ENCODE measurements at regions not wholly inside any gene's neighbourhood (a gene's known extent, or its start where the extent isn't known, plus 50 kb on each side); places are given as distances from the start of the nearest gene placed in this dataset.
"Not testable (repeated sequence)": the region's sequence is repeated elsewhere in the genome, so short reads cannot be mapped to it uniquely, and the experiment has no call there.

- H3K4me1 Mint-ChIP-seq (ENCODE audit: low read depth), result no peaks in the 10 kb centered on the region
- DNase-seq, result no peak
- no peaks in the 10 kb centered on the region for H3K27me3 Mint-ChIP-seq
- TF ChIP-seq CTCF (IDR thresholded peaks at IDR 0.05), result no peak
- no peak overlapping the region for H3K27ac Mint-ChIP-seq
- intact Hi-C loops (cut with micrococcal nuclease), result loop anchor here (10.0 kb wide), 1 partner anchor 242 kb away; no protein-coding TSS in a partner anchor
- ChIA-PET POLR2A (no interaction called here), CTCF (no interaction called here)
- ATAC-seq, result no peak
- H3K9me3 Mint-ChIP-seq, result peaks cover 11% of the 10 kb centered on the region
- no peaks in the 10 kb centered on the region for H3K36me3 Mint-ChIP-seq (ENCODE audit: low read depth)
- H3K4me3 Mint-ChIP-seq, result no peak overlapping the region
Observed at GRCh38 chr5:44532981-44533380, 143.8 kb upstream of the FGF10 start.

GRCh38 chr5:44531756-44532155 is 142.5 kb upstream of the FGF10 start:
- H3K36me3 Mint-ChIP-seq (ENCODE audit: low read depth); DNase-seq; H3K27me3 Mint-ChIP-seq; H3K4me1 Mint-ChIP-seq (ENCODE audit: low read depth); CTCF ChIA-PET; ATAC-seq; H3K4me3 Mint-ChIP-seq; H3K27ac Mint-ChIP-seq; POLR2A ChIA-PET: not testable (repeated sequence)
- intact Hi-C loops (cut with micrococcal nuclease), result loop anchor here (10.0 kb wide), 1 partner anchor 243 kb away; no protein-coding TSS in a partner anchor
- H3K9me3 Mint-ChIP-seq, result peaks cover 11% of the 10 kb centered on the region

GRCh38 chr5:44530783-44531182 is 141.6 kb upstream of the FGF10 start:
- H3K36me3 Mint-ChIP-seq (ENCODE audit: low read depth); H3K4me1 Mint-ChIP-seq (ENCODE audit: low read depth); ATAC-seq; CTCF ChIA-PET; POLR2A ChIA-PET; H3K27me3 Mint-ChIP-seq; H3K4me3 Mint-ChIP-seq; DNase-seq; H3K27ac Mint-ChIP-seq: not testable (repeated sequence)
- peaks cover 11% of the 10 kb centered on the region for H3K9me3 Mint-ChIP-seq
- intact Hi-C loops (cut with micrococcal nuclease), result loop anchor here (10.0 kb wide), 1 partner anchor 244 kb away; no protein-coding TSS in a partner anchor

GRCh38 chr5:44511596-44511995 is 122.4 kb upstream of the FGF10 start:
- ChIA-PET POLR2A (no interaction called here), CTCF (no interaction called here)

GRCh38 chr5:44506561-44506960 is 117.3 kb upstream of the FGF10 start:
- Mint-ChIP-seq H3K4me1 (ENCODE audit: low read depth) (no peaks in the 10 kb centered on the region), H3K27ac (no peak overlapping the region), H3K4me3 (no peak overlapping the region), H3K27me3 (no peaks in the 10 kb centered on the region), H3K9me3 (no peaks in the 10 kb centered on the region), H3K36me3 (ENCODE audit: low read depth) (no peaks in the 10 kb centered on the region)
- no peak for TF ChIP-seq CTCF (IDR thresholded peaks at IDR 0.05)
- intact Hi-C loops (cut with micrococcal nuclease), result no loop called here
- ATAC-seq (no peak), DNase-seq (no peak)
- POLR2A ChIA-PET, result no interaction called here
- CTCF ChIA-PET, result interaction anchor here (0.9 kb wide), 1 partner anchor 10 kb away, joined by 3 read pairs; no protein-coding TSS in a partner anchor

More at GRCh38 chr5:44511596-44511995, 122.4 kb upstream of the FGF10 start:
- intact Hi-C loops (cut with micrococcal nuclease), result no loop called here
- ATAC-seq, result no peak
- no peak for TF ChIP-seq CTCF (IDR thresholded peaks at IDR 0.05)
- Mint-ChIP-seq H3K27ac (no peak overlapping the region), H3K9me3 (no peaks in the 10 kb centered on the region), H3K27me3 (no peaks in the 10 kb centered on the region), H3K4me1 (ENCODE audit: low read depth) (no peaks in the 10 kb centered on the region), H3K4me3 (no peak overlapping the region), H3K36me3 (ENCODE audit: low read depth) (no peaks in the 10 kb centered on the region)
- no peak for DNase-seq

GRCh38 chr5:44499381-44499780 is 110.2 kb upstream of the FGF10 start:
- Mint-ChIP-seq H3K4me1 (ENCODE audit: low read depth) (no peaks in the 10 kb centered on the region), H3K9me3 (no peaks in the 10 kb centered on the region), H3K36me3 (ENCODE audit: low read depth) (no peaks in the 10 kb centered on the region), H3K27me3 (no peaks in the 10 kb centered on the region), H3K4me3 (no peak overlapping the region), H3K27ac (no peak overlapping the region)
- POLR2A ChIA-PET, result no interaction called here
- CTCF ChIA-PET, result interaction anchor here (1.2 kb wide), 1 partner anchor 9 kb away, joined by 3 read pairs; no protein-coding TSS in a partner anchor
- intact Hi-C loops (cut with micrococcal nuclease), result no loop called here
- TF ChIP-seq CTCF (IDR thresholded peaks at IDR 0.05), result no peak
- ATAC-seq, result no peak
- DNase-seq, result no peak
